OCI-LY3 (cell line): ENCODE measurements at regions not wholly inside any gene's neighbourhood (a gene's known extent, or its start where the extent isn't known, plus 50 kb on each side); places are given as distances from the start of the nearest gene placed in this dataset.

Source experiments
- H2AFZ ChIP-seq: fragments of 200-600, 300-600 bp; shearing (Covaris generic); 2 replicates; pipeline ENCODE4 v1.6.0; 2014; ENCODE audit warnings: antibody characterized with exemption, low read depth, low read length
- H3K27ac ChIP-seq: fragments of 200-600, 300-600 bp; sonication (generic); 2 replicates; pipeline ENCODE4 v1.5.1; 2014; ENCODE audit warnings: mild to moderate bottlenecking, low read length, moderate library complexity, mixed read lengths
- H3K27me3 ChIP-seq: fragments of 200-600, 300-600 bp; sonication (generic); 2 replicates; pipeline ENCODE4 v1.6.1; 2014; ENCODE audit warnings: low read depth, low read length, mixed read lengths
- H3K36me3 ChIP-seq: fragments of 200-600, 300-600 bp; sonication (generic); replicated peaks from 2 replicates; pipeline ENCODE3; 2014; ENCODE audit warnings: low read depth, low read length, mixed read lengths
- H3K4me1 ChIP-seq: fragments of 300-600, 200-600 bp; sonication (generic); 2 replicates; pipeline ENCODE4 v1.6.1; 2014; ENCODE audit warnings: low read length, mixed read lengths
- H3K4me2 ChIP-seq: fragments of 200-600, 300-600 bp; sonication (generic); 2 replicates; pipeline ENCODE4 v1.6.1; 2014; ENCODE audit warnings: low read length, mixed read lengths
- H3K4me3 ChIP-seq: fragments of 300-600, 200-600 bp; sonication (generic); 2 replicates; pipeline ENCODE4 v1.5.1; 2014; ENCODE audit warnings: antibody characterized with exemption, mild to moderate bottlenecking, low read length, moderate library complexity
- H3K79me2 ChIP-seq: fragments of 300-600, 200-600 bp; shearing (Covaris generic); 2 replicates; pipeline ENCODE4 v1.6.1; 2014; ENCODE audit warnings: mild to moderate bottlenecking, low read length, mixed read lengths
- H3K9ac ChIP-seq: fragments of 300-600, 200-600 bp; shearing (Covaris generic); 2 replicates; pipeline ENCODE4 v1.6.0; 2014; ENCODE audit warnings: mild to moderate bottlenecking, low read length, moderate library complexity
- H3K9me3 ChIP-seq: fragments of 200-600, 300-600 bp; shearing (Covaris generic); 2 replicates; pipeline ENCODE4 v1.6.1; 2014; ENCODE audit warnings: low read length, mixed read lengths; ENCODE audit not compliant: insufficient read depth
- H4K20me1 ChIP-seq: fragments of 200-600, 300-600 bp; sonication (generic); 2 replicates; pipeline ENCODE4 v1.6.1; 2016; ENCODE audit warnings: low read length, mixed read lengths; ENCODE audit not compliant: insufficient read depth
- EZH2phosphoT487 ChIP-seq: fragments of 200-600 bp; shearing (Covaris generic); IDR thresholded peaks from 2 replicates; pipeline ENCODE4 v1.6.1; 2018; ENCODE audit warnings: antibody characterized with exemption, mixed run types, low read depth
- TF ChIP-seq, protein P1 (sequence below): fragments of 200-600, 300-600 bp; sonication (generic); IDR thresholded peaks from 2 replicates; pipeline ENCODE4 v1.5.1; 2014; ENCODE audit warnings: antibody characterized with exemption, low read length, low read depth

DNA sequence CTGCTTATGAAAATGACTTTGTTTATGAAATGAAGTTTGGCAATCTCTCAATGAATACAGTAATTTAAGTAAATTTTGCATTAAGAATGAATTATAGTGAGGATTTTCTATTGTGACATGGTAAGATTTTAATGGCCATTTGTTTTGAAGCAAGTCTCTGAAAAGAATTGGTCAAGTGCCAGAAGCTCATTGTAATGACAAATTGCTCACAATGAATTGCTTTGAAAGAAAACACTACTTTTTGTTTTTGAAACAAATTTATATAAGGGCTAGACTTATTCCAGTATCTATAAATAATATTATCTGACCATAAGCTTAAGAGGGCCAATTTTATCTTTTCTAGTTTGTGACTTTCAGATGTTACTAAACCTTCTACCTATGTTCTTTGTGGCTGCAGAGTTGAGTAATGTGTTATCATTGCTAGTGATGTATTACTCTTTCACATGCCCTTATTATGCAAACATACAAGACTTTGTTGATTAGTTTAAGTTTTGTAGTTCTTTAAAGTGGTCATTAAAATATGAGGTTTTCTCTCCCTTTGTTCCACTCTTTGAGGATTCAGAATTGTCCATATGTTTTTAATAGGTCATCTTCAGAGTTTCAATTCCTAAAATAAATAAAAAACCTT is 93.0 kb upstream of the ZNF608 start:
- H3K27me3 ChIP-seq = no peaks in the 10 kb centered on the region

DNA sequence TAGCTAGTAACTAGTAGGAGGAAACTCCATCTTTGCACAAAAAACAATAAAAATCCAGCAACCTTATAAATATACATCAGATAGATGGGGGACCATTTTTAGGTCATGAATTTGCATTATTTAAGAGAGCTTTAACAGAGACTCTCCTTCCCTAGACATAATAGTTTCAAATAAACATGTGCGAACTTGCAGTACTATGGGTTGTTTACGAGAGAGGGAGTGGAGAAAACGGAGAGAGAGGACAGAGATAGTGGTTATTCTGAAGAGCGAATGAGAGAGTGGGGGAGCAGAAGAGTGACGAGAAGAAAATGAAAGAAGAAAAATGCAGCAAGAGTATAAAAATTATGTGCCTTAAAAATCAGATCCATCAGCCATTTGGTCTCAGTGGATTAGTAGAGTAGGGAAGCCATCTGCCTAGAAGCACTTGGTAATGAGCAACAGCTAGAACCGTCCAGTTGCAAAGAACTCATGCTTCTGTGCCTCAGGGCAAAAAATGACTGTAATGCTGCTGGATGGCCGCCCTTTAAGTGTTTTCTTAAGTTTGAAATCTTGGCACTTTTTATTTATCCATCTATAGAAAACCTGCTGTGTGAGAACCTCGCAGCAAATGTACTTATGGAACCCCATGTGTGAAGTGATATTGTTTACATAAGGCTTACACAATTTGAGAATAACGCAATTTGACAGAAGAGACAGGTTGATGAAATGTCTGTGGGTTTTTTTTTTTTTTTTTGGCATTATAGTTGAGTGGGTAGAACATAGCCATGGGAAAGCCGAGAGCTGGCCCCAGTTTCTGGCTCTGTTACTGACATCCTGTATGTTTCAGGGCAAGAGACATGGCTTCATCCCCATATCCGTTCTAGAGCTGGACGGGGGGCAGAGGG is 95.6 kb upstream of the ZNF608 start:
- H4K20me1 ChIP-seq = no peaks in the 10 kb centered on the region
- no peak overlapping the region for H3K4me2 ChIP-seq
- no peak overlapping the region for H2AFZ ChIP-seq
- no peaks in the 10 kb centered on the region for H3K27me3 ChIP-seq
- no peaks in the 10 kb centered on the region for H3K4me1 ChIP-seq
- no peak overlapping the region for H3K27ac ChIP-seq
- no peak for TF ChIP-seq EZH2phosphoT487
- TF ChIP-seq, protein P1, sequence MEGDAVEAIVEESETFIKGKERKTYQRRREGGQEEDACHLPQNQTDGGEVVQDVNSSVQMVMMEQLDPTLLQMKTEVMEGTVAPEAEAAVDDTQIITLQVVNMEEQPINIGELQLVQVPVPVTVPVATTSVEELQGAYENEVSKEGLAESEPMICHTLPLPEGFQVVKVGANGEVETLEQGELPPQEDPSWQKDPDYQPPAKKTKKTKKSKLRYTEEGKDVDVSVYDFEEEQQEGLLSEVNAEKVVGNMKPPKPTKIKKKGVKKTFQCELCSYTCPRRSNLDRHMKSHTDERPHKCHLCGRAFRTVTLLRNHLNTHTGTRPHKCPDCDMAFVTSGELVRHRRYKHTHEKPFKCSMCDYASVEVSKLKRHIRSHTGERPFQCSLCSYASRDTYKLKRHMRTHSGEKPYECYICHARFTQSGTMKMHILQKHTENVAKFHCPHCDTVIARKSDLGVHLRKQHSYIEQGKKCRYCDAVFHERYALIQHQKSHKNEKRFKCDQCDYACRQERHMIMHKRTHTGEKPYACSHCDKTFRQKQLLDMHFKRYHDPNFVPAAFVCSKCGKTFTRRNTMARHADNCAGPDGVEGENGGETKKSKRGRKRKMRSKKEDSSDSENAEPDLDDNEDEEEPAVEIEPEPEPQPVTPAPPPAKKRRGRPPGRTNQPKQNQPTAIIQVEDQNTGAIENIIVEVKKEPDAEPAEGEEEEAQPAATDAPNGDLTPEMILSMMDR = no peak
- no peak overlapping the region for H3K4me3 ChIP-seq
- H3K9ac ChIP-seq = no peak overlapping the region
- no peaks in the 10 kb centered on the region for H3K79me2 ChIP-seq
- H3K9me3 ChIP-seq = no peaks in the 10 kb centered on the region
- H3K36me3 ChIP-seq = no peaks in the 10 kb centered on the region

More for the DNA sequence above, 93.0 kb upstream of the ZNF608 start:
- Histone ChIP-seq H3K4me3 (no peak overlapping the region), H4K20me1 (no peaks in the 10 kb centered on the region), H3K9ac (no peak overlapping the region), H3K4me2 (no peak overlapping the region), H2AFZ (no peak overlapping the region), H3K36me3 (no peaks in the 10 kb centered on the region), H3K79me2 (no peaks in the 10 kb centered on the region), H3K9me3 (no peaks in the 10 kb centered on the region), H3K27ac (no peak overlapping the region), H3K4me1 (no peaks in the 10 kb centered on the region)
- TF ChIP-seq, protein P1 = no peak
- no peak for TF ChIP-seq EZH2phosphoT487

DNA sequence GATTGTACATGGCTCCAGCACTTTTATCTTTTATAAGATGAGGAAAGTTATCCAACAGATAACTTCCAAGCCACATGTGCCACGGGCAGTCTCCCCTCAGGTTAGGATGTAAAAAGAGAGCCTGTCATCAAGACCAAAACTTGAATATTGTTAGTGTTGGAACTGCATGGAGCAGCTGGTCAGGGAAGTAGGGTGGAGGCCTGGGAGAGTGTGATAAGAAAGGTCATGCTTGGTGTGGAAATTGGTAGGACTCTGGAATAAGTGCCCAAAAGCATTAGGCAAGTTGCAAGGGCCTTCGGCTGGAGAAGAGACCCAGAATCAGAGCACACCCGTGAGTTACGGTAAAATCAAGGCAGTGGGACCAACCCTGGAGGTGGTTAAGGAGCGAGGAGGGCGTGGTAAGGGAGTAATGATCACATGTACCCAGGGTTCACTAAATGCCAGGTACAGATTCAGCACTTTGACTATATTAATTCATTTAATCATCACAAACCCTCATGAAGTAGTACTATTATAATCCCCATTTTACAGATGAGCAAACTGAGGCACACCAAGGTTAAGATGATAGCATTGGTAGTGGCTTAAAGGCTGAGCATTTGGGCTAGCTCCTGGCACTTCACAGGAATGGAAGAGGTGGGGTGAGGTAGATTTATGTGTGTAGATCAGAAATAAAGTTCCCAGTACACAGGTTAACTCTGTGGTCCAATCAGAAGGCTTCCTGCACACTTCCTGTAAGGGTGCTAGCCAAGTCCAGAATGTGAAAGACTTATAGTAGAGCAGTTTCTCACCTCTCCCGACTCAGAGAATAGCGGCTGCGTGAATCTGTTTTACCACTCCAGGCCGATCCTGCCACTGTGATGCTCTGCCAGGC is 96.5 kb upstream of the ZNF608 start:
- no peak overlapping the region for H3K4me2 ChIP-seq
- no peak overlapping the region for H3K27ac ChIP-seq

More for the DNA sequence above, 96.5 kb upstream of the ZNF608 start:
- H3K9ac ChIP-seq = no peak overlapping the region
- no peak overlapping the region for H2AFZ ChIP-seq
- no peaks in the 10 kb centered on the region for H3K27me3 ChIP-seq
- no peak for TF ChIP-seq EZH2phosphoT487
- TF ChIP-seq, protein P1 = no peak
- no peak overlapping the region for H3K4me3 ChIP-seq
- H4K20me1 ChIP-seq = no peaks in the 10 kb centered on the region
- no peaks in the 10 kb centered on the region for H3K79me2 ChIP-seq
- no peaks in the 10 kb centered on the region for H3K9me3 ChIP-seq
- no peaks in the 10 kb centered on the region for H3K36me3 ChIP-seq
- H3K4me1 ChIP-seq = no peaks in the 10 kb centered on the region
